Urinary bladder (tissue), 3 donors: ENCODE measurements at regions not wholly inside any gene's neighbourhood (a gene's known extent, or its start where the extent isn't known, plus 50 kb on each side); places are given as distances from the start of the nearest gene placed in this dataset.
"Not testable (repeated sequence)": the region's sequence is repeated elsewhere in the genome, so short reads cannot be mapped to it uniquely, and the experiment has no call there.

Source experiments
- DNase-seq: peaks from one replicate; pipeline ENCODE4 v3.0.0-alpha.2; 2015; ENCODE audit errors: extremely low spot score
- H3K27ac ChIP-seq: one replicate; pipeline ENCODE4 v1.5.1; 2013; ENCODE audit warnings: low read depth, mild to moderate bottlenecking, moderate library complexity
- H3K36me3 ChIP-seq: one replicate; pipeline ENCODE4 v1.6.1; 2013; ENCODE audit warnings: mild to moderate bottlenecking, moderate library complexity; ENCODE audit not compliant: insufficient read depth
- H3K4me1 ChIP-seq: one replicate; pipeline ENCODE4 v1.6.1; 2013; ENCODE audit warnings: mild to moderate bottlenecking, moderate library complexity; ENCODE audit not compliant: insufficient read depth
- H3K4me3 ChIP-seq: one replicate; pipeline ENCODE4 v1.5.1; 2013; ENCODE audit warnings: low read depth, low read length
- WGBS: extraction: QIAGEN DNeasy Blood & Tissue Kit; methylation state at CpG from one replicate; pipeline ENCODE4 v1.1.7; 2013; 5-methylcytosine and 5-hydroxymethylcytosine counted together
- donor health status: healthy with polysubstance abuse.
- donor health status: healthy.

DNA sequence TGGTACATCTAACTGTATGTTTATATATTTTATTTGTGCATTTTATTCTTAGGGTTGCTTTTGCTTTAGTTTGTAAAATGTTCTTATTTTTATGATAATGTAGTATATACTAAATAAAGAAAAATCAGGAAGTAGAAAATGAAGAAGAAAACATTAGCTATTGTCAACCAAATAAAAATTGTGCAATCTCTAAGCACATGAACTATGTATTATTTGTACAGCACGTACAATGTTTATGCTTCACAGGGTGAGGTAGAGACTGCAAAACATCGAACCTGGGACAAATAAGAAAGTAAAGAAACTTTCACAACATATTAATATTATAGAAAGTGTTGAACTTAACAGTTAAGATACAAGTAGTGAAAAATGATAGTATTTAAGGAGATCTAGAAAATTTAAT lies 123.0 kb downstream of the ZNF92 start:
- not testable (repeated sequence) for H3K36me3 ChIP-seq, DNase-seq, H3K4me1 ChIP-seq, H3K27ac ChIP-seq, H3K4me3 ChIP-seq
- WGBS: 75% methylated on average over 2 of the region's 2 CpGs

DNA sequence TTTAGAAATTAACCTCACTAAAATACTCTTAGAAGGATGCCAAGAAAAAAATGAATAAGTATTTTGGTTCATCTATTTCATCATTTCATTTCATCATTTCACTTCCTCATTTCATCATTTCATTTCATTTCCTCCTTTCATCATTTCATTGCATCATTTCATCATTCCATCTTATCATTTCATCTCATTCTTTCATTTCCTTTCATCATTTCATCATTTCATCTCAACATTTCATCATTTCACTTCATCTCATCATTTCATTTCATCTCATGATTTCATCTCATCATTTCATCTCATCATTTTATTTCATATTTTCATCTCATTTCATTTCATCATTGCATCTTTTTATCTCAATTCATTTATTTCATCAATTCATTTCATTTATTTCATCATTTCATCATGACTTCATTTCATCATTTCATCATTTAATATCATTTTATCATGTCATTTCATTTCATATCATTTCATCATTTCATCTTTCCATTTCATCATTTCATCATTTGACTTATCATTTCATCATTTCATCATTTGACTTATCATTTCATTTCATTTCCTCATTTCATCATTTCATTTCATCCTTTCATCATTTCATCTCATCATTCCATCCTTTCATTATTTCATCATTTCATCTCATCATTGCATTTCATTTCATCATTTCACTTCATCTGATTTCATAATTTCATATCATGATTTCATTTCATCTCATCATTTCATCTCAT lies 129.9 kb downstream of the ZNF92 start:
- Histone ChIP-seq H3K36me3 (no peaks in the 10 kb centered on the region), H3K4me1 (no peaks in the 10 kb centered on the region)
- no peak for DNase-seq

DNA sequence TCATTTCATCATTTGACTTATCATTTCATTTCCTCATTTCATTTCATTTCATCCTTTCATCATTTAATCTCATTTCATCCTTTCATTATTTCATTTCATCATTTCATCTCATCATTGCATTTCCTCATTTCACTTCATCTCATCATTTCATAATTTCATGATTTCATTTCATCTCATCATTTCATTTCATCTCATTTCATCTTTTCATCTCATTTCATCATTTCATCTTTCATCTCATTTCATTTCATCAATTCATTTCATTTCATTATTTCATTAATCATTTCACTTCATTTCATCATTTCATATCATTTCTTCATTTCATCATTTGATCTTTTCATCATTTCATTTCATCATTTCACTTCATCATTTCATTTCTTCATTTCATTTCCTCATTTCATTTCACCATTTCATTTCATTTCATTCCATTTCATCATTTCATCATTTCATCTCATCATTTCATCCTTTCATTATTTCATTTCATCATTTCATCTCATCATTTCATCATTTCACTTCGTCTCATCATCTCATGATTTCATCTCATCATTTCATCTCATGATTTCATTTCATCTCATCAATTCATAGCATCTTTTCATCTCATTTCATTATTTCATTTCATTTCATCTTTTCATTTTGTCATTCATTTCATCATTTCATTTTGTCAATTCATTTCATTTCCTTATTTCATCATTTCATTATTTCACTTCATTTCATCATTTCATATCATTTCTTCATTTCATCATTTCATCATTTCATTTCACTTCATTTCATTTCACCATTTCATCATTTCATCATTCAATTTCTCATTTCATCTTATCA lies 131.1 kb downstream of the ZNF92 start:
- not testable (repeated sequence) for H3K4me3 ChIP-seq, H3K36me3 ChIP-seq, H3K4me1 ChIP-seq, H3K27ac ChIP-seq, DNase-seq
- WGBS: 70% methylated on average over 1 of the region's 1 CpG

More for the DNA sequence above, 129.9 kb downstream of the ZNF92 start:
- Histone ChIP-seq H3K27ac (no peak overlapping the region), H3K4me3 (no peak overlapping the region)

DNA sequence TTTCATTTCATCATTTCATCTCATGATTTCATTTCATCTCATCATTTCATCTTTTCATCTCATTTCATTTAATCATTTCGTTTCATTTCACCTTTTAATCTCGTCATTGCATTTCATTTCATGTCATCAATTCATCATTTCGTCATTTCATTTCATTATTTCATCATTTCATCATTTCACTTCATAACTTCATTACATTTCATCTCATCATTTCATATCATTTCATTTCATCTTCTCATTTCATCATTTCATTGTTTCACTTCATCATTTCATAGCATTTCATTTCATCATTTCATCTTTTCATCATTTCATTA lies 131.6 kb downstream of the ZNF92 start:
- not testable (repeated sequence) for DNase-seq, H3K36me3 ChIP-seq, H3K27ac ChIP-seq, H3K4me3 ChIP-seq, H3K4me1 ChIP-seq
- 46% methylated on average over 3 of the region's 3 CpGs for WGBS

DNA sequence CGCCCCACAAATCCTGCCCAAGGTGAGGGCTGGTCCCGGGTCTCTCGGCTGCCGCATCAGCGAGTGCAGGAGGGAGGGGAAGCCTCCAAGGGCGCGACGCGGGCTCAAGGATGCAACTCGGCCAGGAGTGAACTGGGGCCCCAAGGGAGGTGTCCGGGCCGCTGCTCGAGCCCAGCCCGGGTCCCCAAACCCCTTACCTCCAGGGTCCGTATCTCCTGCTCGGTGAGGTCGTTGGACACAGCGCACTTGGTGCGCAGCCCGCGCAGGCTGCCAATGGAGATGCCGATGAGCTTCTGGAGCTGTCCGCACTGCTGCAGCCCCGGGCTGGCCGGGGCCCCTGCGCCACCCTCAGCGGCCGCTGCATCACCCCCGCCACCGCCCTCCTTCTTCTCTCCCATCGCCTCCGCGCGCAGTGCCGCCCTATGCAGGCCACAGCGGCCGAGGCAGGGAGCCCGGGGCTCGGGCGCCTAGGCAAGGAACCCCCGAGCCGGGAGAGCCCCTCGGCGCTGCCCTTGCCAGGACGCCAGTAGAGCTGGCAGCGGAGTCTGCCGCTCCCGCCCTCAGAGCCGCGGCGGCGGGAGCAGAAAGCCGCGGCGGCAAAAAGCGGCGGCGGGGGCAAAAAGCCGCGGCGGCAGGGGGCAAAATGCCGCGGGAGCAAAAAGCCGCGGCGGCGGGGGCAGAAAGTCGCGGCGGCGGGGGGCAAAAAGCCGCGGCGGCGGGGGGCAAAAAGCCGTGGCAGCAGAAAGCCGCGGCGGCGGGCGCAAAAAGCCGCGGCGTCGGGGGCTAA lies 135.1 kb downstream of the ZNF92 start:
- not testable (repeated sequence) for H3K27ac ChIP-seq, H3K4me1 ChIP-seq, H3K36me3 ChIP-seq, DNase-seq
- H3K4me3 ChIP-seq: peak overlapping the region; percentile 49
- WGBS: 2% methylated on average over 66 of the region's 85 CpGs

DNA sequence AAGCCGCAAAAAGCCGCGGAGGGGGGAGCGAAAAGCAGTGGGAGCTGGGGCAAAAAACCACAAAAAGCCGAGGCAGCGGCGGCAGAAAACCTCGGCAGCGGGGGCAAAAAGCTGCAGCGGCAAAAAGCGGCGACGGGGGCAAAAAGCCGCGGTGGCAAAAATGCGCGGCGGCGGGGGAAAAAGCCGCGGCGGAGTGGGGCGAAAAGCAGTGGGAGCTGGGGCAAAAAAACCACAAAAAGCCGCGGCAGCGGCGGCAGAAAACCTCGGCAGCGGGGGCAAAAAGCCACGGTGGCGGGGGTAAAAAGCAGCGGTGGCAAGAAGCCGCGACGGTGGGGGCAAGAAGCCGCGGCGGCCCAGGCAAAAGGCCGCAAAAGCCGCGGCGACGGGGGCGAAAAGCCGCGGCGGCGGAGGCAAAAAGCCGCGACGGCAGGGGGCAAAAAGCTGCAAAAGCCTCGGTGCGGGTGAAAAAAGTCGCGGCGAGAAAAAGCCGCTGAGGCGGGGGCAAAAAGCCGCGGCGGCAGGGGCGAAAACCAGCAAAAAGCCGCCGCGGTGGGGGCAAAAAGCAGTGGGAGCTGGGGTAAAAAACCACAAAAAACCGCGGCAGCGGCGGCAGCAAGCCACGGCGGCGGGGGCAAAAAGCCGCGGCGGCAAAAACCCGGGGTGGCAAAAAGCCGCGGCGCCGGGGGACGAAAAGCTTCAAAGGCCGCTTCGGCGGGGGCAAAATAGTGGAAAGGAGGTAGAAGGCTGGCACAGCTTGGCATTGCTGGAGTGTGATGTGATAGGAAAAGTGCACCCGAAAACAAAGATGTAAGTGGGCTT lies 135.9 kb downstream of the ZNF92 start:
- no peak for DNase-seq
- Histone ChIP-seq H3K36me3 (no peaks in the 10 kb centered on the region), H3K4me1 (no peaks in the 10 kb centered on the region), H3K27ac (no peak overlapping the region), H3K4me3 (peak overlapping the region; percentile 49)
- WGBS: 1% methylated on average over 85 of the region's 85 CpGs

DNA sequence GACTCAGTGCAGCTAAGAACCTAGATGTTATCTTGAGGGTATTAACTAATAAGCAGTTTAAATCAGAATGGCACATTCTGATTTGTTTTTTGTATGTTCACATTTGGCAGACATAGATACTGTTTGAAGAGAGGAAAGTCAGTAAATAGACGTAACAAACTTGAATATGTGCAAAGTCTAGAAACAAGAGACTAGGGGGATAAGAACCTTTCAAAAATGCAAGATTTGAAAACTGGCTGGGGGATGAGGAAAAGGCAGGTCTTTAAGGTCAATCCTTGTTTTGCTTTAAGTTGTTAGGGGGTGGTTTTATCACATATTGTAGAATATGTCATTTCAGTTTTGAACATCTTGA lies 136.5 kb downstream of the ZNF92 start:
- H3K4me1 ChIP-seq, H3K36me3 ChIP-seq, DNase-seq, H3K4me3 ChIP-seq, H3K27ac ChIP-seq: not testable (repeated sequence)
- 5% methylated on average over 1 of the region's 1 CpG for WGBS

DNA sequence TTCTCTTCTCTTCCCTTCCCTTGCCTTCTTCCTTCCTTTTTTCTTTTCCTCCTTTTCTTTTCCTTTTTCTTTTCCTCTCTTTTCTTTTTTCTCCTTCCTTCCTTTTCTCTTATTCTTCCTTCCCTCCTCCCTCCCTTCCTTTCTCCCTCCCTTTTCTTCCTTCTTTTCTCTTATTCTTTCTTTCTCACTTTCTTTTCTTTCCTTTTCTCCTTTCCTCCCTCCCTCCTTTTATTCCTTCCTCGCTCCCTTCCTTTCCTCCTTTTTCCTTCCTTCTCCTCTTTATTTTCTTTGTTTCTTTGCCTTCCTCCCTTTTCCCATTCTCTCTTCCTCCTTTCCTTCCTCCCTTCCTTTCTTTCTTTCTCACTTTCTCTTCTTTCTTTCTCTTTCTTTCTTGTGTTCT lies 146.1 kb downstream of the ZNF92 start:
- H3K4me1 ChIP-seq, H3K4me3 ChIP-seq, H3K27ac ChIP-seq, H3K36me3 ChIP-seq, DNase-seq: not testable (repeated sequence)
- 87% methylated on average over 1 of the region's 1 CpG for WGBS

DNA sequence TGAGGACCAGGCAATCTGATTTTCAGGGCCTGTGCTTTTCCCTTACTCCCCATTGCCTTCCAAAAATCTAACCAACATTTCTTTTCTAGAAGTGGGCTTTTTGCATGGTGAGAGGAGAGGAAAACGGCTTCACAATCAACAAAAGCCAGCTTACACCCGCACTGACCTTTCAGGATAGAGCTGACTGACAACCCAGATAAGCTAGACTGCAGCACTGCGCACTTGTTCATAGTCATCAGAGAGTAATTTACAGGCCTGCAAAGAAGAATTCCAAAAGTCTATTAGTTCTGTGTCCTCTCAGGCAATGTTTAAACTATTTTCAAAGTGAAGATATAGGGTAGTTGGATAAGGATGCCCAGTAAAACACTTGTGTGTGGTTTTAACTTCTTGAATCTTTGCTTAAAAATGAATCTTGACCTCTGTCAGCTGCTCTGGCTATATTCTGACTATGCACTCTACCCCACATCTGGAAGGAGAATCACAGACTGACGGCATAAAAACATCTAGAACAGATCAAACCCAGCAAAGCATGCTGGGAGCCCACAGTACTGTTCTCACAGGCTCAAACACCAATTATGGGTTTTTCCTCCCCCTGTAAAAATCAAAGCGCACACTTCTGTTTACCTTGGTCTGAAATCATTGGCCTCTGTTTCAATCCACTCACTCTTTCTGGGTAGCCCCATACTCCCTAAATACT lies 172.0 kb downstream of the ZNF92 start:
- H3K4me3 ChIP-seq, H3K36me3 ChIP-seq, DNase-seq, H3K4me1 ChIP-seq, H3K27ac ChIP-seq: not testable (repeated sequence)
- no CpG with 5 or more reads among the region's 5 CpGs for WGBS

DNA sequence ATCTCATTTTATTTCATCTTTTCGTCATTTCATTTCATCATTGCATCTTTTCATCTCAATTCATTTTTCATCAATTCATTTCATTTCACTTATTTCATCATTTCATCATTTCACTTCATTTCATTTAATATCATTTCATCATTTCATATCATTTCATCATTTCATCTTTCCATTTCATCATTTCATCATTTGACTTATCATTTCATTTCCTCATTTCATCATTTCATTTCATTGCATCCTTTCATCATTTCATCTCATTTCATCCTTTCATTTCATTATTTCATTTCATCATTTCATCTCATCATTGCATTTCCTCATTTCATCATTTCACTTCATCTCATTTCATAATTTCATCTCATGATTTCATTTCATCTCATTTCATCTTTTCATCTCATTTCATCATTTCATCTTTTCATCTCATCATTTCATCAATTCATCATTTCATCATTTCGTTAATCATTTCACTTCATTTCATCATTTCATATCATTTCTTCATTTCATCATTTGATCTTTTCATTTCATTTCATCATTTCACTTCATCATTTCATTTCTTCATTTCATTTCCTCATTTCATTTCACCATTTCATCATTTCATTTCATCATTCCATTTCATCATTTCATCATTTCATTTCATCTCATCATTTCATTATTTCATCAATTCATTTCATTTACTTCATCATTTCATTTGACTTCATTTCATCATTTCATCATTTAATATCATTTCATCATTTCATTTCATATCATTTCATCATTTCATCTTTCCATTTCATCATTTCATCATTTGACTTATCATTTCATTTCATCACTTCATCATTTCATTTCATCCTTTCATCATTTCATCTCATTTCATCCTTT lies 176.2 kb downstream of the ZNF92 start:
- H3K4me3 ChIP-seq, H3K36me3 ChIP-seq, H3K4me1 ChIP-seq, DNase-seq, H3K27ac ChIP-seq: not testable (repeated sequence)
- WGBS: no CpG with 5 or more reads among the region's 2 CpGs

DNA sequence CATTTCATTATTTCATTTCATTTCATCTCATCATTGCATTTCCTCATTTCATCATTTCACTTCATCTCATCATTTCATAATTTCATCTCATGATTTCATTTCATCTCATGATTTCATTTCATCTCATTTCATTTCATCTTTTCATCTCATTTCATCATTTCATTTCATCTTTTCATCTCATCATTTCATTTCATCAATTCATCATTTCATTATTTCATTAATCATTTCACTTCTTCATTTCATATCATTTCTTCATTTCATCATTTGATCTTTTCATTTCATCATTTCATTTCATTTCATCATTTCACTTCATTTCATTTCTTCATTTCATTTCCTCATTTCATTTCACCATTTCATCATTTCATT lies 176.8 kb downstream of the ZNF92 start:
- H3K27ac ChIP-seq, H3K4me1 ChIP-seq, H3K4me3 ChIP-seq, DNase-seq, H3K36me3 ChIP-seq: not testable (repeated sequence)

DNA sequence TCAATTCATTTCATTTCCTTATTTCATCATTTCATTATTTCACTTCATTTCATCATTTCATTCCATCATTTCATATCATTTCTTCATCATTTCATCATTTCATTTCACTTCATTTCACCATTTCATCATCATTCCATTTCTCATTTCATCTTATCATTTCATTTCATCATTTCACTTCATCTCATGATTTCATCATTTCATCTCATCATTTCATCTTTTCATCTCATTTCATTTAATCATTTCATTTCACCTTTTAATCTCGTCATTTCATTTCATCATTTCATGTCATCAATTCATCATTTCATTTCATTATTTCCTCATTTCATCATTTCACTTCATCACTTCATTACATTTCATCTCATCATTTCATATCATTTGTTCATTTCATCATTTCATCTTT lies 177.4 kb downstream of the ZNF92 start:
- not testable (repeated sequence) for H3K4me1 ChIP-seq, DNase-seq, H3K27ac ChIP-seq, H3K36me3 ChIP-seq, H3K4me3 ChIP-seq
- WGBS: 91% methylated on average over 1 of the region's 1 CpG
